Omental fat pad (tissue), 3 donors: ENCODE measurements at regions not wholly inside any gene's neighbourhood (a gene's known extent, or its start where the extent isn't known, plus 50 kb on each side); places are given as distances from the start of the nearest gene placed in this dataset.

Experiments
- ATAC-seq: fragments of 150-250 bp; one replicate; pipeline ENCODE4 v1.9.1; 2016; ENCODE audit warnings: mild to moderate bottlenecking, moderate library complexity; ENCODE audit not compliant: low FRiP score
- DNase-seq: peaks from one replicate; pipeline ENCODE4 v3.0.0-alpha.2; 2019; ENCODE audit warnings: low spot score
- TF ChIP-seq, protein P1 (sequence below), 3 donors: fragments of 450-650 bp; IDR thresholded peaks; one replicate each; pipeline ENCODE4 v1.5.1; 2016 to 2017; ENCODE audit warnings: antibody characterized with exemption in 3 of 3, mild to moderate bottlenecking in 3 of 3, moderate library complexity in 2 of 3

DNA sequence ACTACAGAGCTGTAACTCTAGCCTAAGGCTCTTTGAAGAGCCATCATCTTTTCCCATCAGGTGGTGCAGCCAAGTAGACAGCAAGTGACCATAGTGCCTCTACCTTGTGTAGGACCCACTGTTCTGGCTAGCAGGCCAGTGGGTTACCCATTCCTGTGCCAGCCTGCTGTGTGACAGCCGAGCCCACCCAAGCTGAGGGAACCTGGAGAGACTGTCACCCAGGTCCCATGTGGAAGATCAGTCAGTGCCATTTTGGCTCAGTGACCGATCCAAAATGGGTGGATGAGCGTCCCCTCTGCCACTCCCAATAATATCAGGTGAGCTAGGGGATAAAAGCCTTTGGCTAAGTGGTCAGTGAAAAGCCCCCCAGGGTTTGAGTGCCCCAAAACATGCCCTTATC is 417.9 kb downstream of the MATN1 start:
- no peak for DNase-seq
- TF ChIP-seq, protein P1, sequence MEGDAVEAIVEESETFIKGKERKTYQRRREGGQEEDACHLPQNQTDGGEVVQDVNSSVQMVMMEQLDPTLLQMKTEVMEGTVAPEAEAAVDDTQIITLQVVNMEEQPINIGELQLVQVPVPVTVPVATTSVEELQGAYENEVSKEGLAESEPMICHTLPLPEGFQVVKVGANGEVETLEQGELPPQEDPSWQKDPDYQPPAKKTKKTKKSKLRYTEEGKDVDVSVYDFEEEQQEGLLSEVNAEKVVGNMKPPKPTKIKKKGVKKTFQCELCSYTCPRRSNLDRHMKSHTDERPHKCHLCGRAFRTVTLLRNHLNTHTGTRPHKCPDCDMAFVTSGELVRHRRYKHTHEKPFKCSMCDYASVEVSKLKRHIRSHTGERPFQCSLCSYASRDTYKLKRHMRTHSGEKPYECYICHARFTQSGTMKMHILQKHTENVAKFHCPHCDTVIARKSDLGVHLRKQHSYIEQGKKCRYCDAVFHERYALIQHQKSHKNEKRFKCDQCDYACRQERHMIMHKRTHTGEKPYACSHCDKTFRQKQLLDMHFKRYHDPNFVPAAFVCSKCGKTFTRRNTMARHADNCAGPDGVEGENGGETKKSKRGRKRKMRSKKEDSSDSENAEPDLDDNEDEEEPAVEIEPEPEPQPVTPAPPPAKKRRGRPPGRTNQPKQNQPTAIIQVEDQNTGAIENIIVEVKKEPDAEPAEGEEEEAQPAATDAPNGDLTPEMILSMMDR (IDR thresholded peaks at IDR 0.05): no peak
- ATAC-seq: no peak

DNA sequence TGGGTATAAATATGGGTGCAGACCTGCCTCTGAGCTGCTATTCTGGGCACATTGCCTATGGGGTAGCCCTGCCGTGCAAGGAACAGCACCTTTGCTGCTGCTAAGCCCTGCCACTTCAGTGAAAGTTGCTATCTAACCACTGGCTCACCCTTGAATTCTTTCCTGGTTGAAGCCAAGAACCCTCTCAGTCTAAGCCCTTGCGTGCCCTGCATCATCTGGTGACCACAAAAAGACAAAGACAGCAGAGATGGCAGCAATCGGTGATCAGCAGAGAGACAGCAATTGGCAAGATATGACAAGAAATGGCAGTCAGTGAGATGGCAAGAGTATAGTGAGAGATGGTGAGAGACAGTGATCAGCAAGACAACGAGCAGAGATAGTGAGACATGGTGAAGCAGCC is 418.3 kb downstream of the MATN1 start:
- no peak for DNase-seq
- ATAC-seq: no peak
- TF ChIP-seq, protein P1 (IDR thresholded peaks at IDR 0.05): no peak

DNA sequence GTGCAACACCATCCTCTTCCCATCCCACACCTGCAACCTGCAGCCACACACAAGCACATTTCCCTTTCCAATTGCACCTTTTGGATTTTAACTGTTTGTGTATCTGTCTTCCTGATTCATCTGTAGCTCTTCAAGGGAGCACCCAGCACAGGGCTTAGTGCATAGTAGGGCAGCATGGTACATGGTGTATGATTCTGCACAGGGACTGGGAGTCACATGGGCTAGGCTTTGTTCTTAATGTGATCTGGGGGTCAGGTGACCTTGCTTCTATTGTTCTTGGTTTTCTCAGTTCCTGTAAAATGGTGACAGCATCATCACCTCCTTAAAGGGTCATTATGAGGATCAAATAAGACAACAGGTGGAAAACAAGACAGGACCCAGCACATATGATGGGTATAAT is 419.3 kb downstream of the MATN1 start:
- ATAC-seq (no peak), DNase-seq (no peak)
- TF ChIP-seq, protein P1 (IDR thresholded peaks at IDR 0.05): no peak

DNA sequence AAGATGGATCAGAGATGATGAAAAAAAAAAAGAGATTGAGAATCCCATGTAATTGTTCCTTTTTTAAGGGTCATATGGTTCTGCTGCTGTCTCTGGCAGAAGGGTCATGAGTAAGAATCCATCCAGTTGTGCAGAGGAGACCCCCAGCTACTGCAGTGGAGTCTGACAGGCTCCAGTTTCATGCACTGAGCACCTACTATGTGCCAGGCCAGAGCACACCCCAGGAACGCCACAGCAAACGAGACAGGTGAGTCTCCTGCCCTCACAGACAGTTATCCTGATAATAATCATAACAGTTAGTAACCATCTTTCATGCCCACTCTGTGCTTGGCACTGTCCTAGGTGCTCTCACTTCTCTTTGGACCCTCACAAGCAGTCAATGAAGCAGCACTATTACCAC is 420.0 kb downstream of the MATN1 start:
- DNase-seq (no peak), ATAC-seq (no peak)
- TF ChIP-seq, protein P1 (IDR thresholded peaks at IDR 0.05): no peak

DNA sequence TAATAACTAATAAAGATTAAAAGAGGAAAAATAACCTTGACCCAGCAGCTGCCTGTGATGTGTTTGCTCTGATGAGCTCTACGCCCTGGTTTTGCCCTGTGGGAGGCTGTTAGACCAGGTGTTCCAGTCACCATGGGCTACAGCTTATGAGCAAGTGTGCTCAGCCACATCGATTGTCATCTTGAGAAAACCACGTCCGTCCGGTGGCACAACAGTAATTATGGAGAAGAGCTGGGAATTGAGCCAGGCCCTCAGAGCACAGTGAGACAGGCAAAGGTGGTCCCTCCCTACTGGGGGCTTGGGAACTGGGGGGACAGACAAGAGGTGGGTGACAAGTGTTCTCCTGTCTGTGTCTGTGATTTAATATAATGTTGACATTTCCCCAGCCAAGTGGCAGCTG is 420.5 kb downstream of the MATN1 start:
- no peak for ATAC-seq
- no peak for DNase-seq
- TF ChIP-seq, protein P1 (IDR thresholded peaks at IDR 0.05): no peak

DNA sequence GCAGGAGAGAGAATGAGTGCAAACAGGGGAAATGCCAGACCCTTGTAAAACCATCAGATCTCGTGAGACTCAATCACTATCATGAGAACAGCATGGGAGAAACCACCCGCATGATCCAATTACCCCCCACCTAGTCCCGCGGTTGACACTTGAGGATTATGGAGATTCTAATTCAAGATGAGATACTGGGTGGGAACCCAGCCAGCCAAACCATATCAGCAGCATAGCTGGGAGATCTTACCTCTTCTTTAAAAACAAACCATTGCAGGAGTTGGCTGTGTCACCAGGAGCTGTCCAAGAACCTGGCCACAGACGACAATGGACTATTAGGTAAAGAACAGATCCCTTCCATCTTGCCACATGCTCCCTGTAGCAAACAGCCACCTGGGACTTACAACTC is 422.7 kb downstream of the MATN1 start:
- TF ChIP-seq, protein P1 (IDR thresholded peaks at IDR 0.05): no peak
- ATAC-seq: no peak
- DNase-seq: no peak

DNA sequence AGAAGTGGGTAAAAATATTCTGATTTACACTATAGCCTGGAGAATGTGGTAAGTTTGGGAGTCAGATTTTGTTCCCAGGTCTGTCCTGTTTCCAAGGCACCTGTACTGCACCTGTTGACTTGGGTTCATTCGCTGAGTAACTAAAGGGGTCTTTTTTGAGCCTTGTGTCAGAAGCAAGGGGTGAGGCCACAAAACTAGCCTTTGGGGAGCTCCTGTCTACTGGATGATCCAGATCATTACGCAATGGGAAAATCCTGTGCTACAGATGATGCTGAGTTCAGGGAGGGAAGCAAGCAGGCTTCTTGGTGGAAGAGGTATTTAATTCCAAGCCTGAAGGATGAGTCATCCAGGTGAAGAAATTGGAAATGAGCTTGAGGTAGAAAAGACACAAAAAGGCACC is 424.0 kb downstream of the MATN1 start:
- DNase-seq (no peak), ATAC-seq (no peak)
- TF ChIP-seq, protein P1 (IDR thresholded peaks at IDR 0.05): no peak
